Stomach (tissue), 4 donors: ENCODE measurements at regions not wholly inside any gene's neighbourhood (a gene's known extent, or its start where the extent isn't known, plus 50 kb on each side); places are given as distances from the start of the nearest gene placed in this dataset.

Source experiments
- CTCF ChIP-seq, 7 experiments: fragments of 450-650 bp in 4 of 7; fragments of 200-600 bp in 3 of 7; sonication (generic) in 3 of 7; IDR thresholded peaks; one replicate each; pipeline ENCODE4 v1.5.1; 2016 to 2019; ENCODE audit warnings: antibody characterized with exemption in 7 of 7, control low read depth in 2 of 7, mild to moderate bottlenecking in 1 of 7
- EP300 ChIP-seq: sonication (generic); formaldehyde crosslinking; IDR thresholded peaks from one replicate; pipeline ENCODE4 v1.6.1; 2017; ENCODE audit warnings: antibody characterized with exemption
- POLR2A ChIP-seq, 4 donors: fragments of 450-650 bp; IDR thresholded peaks; one replicate each; pipeline ENCODE4 v1.6.1; 2016; ENCODE audit warnings: antibody characterized with exemption in 4 of 4, control low read depth in 2 of 4, mild to moderate bottlenecking in 1 of 4, moderate library complexity in 1 of 4
- POLR2AphosphoS5 ChIP-seq, 3 donors: sonication (generic); formaldehyde crosslinking; IDR thresholded peaks; one replicate each; pipeline ENCODE4 v1.6.1; 2016; ENCODE audit warnings: antibody characterized with exemption in 3 of 3

GRCh38 chr9:2913026-2913425 is 69.1 kb upstream of the PUM3 start:
- no peak for TF ChIP-seq CTCF (IDR thresholded peaks at IDR 0.05)
- TF ChIP-seq POLR2AphosphoS5 (IDR thresholded peaks at IDR 0.05), result no peak
- TF ChIP-seq POLR2A (IDR thresholded peaks at IDR 0.05), result no peak
- TF ChIP-seq EP300, result no peak
